ENCODE measurements at regions not wholly inside any gene's neighbourhood (a gene's known extent, or its start where the extent isn't known, plus 50 kb on each side); places are given as distances from the start of the nearest gene placed in this dataset.

DNA sequence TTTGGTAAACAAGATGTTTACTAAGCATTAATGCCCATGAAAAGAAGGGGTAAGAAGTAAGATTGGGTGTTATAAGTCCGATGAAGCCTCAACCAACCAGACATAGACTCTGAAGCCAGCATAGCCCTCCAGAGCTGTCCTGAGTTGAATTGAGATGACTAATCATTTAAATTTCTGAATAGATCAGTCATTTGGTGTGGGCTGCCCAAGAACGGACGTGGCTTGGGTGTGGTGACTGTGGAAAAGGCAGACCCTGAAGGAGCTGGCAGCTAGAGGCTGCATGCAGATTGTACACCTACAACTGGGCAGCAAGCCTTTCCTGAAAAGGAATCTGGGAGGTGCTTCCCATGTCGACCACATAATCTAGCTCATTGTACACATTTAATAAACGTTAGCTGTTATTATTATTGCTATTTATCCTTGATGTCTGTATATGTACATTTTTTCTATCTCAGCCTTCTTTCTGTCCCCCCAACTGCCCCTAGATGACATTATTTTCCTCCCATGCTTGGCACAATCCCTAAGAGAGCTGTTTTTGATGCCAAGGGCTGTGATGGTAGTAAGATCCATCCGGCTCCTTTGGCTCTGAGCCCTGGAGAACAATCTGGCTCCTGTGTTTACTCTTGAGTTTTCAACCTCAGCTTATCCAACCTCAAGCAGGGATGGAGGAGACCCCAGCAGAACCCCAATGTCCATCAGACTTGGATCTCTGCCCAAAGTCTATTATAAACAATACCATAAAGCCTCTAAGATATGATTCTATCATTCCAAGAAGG is 57.6 kb upstream of the JAG1 start:
- Histone ChIP-seq H3K9me3 (ENCODE audit: severe bottlenecking) (peaks cover 2% of the 10 kb centered on the region), H3K27ac (ENCODE audit: poor library complexity, severe bottlenecking) (peak overlapping the region; percentile 89), H3K4me3 (ENCODE audit: severe bottlenecking) (no peak overlapping the region), H3K4me1 (ENCODE audit: insufficient read depth, poor library complexity, severe bottlenecking) (peaks cover 36% of the 10 kb centered on the region), H3K36me3 (ENCODE audit: low read depth) (no peaks in the 10 kb centered on the region), H3K27me3 (ENCODE audit: insufficient read depth, poor library complexity, severe bottlenecking) (no peaks in the 10 kb centered on the region)
- ATAC-seq (ENCODE audit: low read depth), result peak; percentile 94
- peak; percentile 90 for DNase-seq (ENCODE audit: low spot score)
- TF ChIP-seq, protein P1, sequence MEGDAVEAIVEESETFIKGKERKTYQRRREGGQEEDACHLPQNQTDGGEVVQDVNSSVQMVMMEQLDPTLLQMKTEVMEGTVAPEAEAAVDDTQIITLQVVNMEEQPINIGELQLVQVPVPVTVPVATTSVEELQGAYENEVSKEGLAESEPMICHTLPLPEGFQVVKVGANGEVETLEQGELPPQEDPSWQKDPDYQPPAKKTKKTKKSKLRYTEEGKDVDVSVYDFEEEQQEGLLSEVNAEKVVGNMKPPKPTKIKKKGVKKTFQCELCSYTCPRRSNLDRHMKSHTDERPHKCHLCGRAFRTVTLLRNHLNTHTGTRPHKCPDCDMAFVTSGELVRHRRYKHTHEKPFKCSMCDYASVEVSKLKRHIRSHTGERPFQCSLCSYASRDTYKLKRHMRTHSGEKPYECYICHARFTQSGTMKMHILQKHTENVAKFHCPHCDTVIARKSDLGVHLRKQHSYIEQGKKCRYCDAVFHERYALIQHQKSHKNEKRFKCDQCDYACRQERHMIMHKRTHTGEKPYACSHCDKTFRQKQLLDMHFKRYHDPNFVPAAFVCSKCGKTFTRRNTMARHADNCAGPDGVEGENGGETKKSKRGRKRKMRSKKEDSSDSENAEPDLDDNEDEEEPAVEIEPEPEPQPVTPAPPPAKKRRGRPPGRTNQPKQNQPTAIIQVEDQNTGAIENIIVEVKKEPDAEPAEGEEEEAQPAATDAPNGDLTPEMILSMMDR (IDR thresholded peaks at IDR 0.05; ENCODE audit: poor library complexity, severe bottlenecking), result no peak

DNA sequence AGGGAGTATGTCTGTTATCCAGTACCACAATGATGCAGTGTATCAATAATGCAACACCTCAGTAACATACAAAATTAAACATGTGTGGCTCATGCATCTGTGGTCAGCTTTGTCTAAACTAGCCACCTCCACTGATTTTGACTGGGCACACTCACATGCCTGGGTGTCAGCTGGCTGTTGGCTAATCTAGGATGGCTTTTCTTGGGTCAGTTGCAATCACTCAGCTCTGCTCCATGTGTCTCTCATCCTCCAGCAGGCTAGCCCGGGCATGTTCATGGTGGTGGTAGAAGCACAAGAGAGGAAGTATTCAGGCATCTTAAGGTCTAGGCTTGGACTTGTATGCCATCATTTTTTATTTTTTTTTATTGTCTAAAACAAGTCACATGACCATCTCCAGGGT is 59.3 kb upstream of the JAG1 start:
- TF ChIP-seq, protein P1 (IDR thresholded peaks at IDR 0.05; ENCODE audit: poor library complexity, severe bottlenecking), result no peak
- no peaks in the 10 kb centered on the region for H3K36me3 ChIP-seq (ENCODE audit: low read depth)

GRCh38 chr20:10735195-10735949 is 61.6 kb upstream of the JAG1 start:
- Histone ChIP-seq H3K27ac (ENCODE audit: poor library complexity, severe bottlenecking) (no peak overlapping the region), H3K4me1 (ENCODE audit: insufficient read depth, poor library complexity, severe bottlenecking) (peaks cover 35% of the 10 kb centered on the region)

More for the DNA sequence above, 59.3 kb upstream of the JAG1 start:
- no peak overlapping the region for H3K4me3 ChIP-seq (ENCODE audit: severe bottlenecking)
- DNase-seq (ENCODE audit: low spot score) (peak; percentile 69), ATAC-seq (ENCODE audit: low read depth) (peak; percentile 56)
- H3K27ac ChIP-seq (ENCODE audit: poor library complexity, severe bottlenecking), result peak overlapping the region; percentile 89
- H3K4me1 ChIP-seq (ENCODE audit: insufficient read depth, poor library complexity, severe bottlenecking), result peaks cover 36% of the 10 kb centered on the region
- peaks cover 2% of the 10 kb centered on the region for H3K9me3 ChIP-seq (ENCODE audit: severe bottlenecking)
- peaks cover 1% of the 10 kb centered on the region for H3K27me3 ChIP-seq (ENCODE audit: insufficient read depth, poor library complexity, severe bottlenecking)

GRCh38 chr20:10739134-10739533 is 65.3 kb upstream of the JAG1 start:
- H3K36me3 ChIP-seq (ENCODE audit: low read depth), result no peaks in the 10 kb centered on the region
- no peaks in the 10 kb centered on the region for H3K9me3 ChIP-seq (ENCODE audit: severe bottlenecking)
- H3K4me3 ChIP-seq (ENCODE audit: severe bottlenecking), result peak overlapping the region; percentile 19
- H3K27me3 ChIP-seq (ENCODE audit: insufficient read depth, poor library complexity, severe bottlenecking), result peaks cover 3% of the 10 kb centered on the region
- DNase-seq (ENCODE audit: low spot score) (no peak), ATAC-seq (ENCODE audit: low read depth) (peak; percentile 48)
- H3K27ac ChIP-seq (ENCODE audit: poor library complexity, severe bottlenecking), result no peak overlapping the region
- peaks cover 10% of the 10 kb centered on the region for H3K4me1 ChIP-seq (ENCODE audit: insufficient read depth, poor library complexity, severe bottlenecking)
- TF ChIP-seq, protein P1 (IDR thresholded peaks at IDR 0.05; ENCODE audit: poor library complexity, severe bottlenecking), result no peak

More at GRCh38 chr20:10735195-10735949, 61.6 kb upstream of the JAG1 start:
- TF ChIP-seq, protein P1 (IDR thresholded peaks at IDR 0.05; ENCODE audit: poor library complexity, severe bottlenecking), result no peak
- no peak for ATAC-seq (ENCODE audit: low read depth)
- H3K4me3 ChIP-seq (ENCODE audit: severe bottlenecking), result no peak overlapping the region
- peaks cover 3% of the 10 kb centered on the region for H3K27me3 ChIP-seq (ENCODE audit: insufficient read depth, poor library complexity, severe bottlenecking)
- H3K9me3 ChIP-seq (ENCODE audit: severe bottlenecking), result no peaks in the 10 kb centered on the region
- H3K36me3 ChIP-seq (ENCODE audit: low read depth), result no peaks in the 10 kb centered on the region
- no peak for DNase-seq (ENCODE audit: low spot score)

Measured in RWPE2 (cell line).